Trophoblast cell (in vitro differentiated cells and primary cell): ENCODE measurements at regions not wholly inside any gene's neighbourhood (a gene's known extent, or its start where the extent isn't known, plus 50 kb on each side); places are given as distances from the start of the nearest gene placed in this dataset.

ENCODE experiments used
- DNase-seq, 2 donors: peaks; one replicate each; pipeline ENCODE4 v3.0.0-alpha.2; 2016
- H2AFZ ChIP-seq: 2 replicates; pipeline ENCODE4 v1.6.1; 2013; ENCODE audit warnings: low read length, moderate library complexity, mild to moderate bottlenecking; ENCODE audit not compliant: insufficient read depth, poor library complexity
- H2AK5ac ChIP-seq: 2 replicates; pipeline ENCODE4 v1.6.1; 2013; ENCODE audit warnings: mild to moderate bottlenecking, low read length
- H2BK120ac ChIP-seq: 2 replicates; pipeline ENCODE4 v1.6.1; 2013; ENCODE audit warnings: low read length, mild to moderate bottlenecking, moderate library complexity; ENCODE audit not compliant: insufficient read depth, poor library complexity
- H2BK12ac ChIP-seq: 2 replicates; pipeline ENCODE4 v1.6.1; 2013; ENCODE audit warnings: mild to moderate bottlenecking, low read length, moderate library complexity
- H2BK5ac ChIP-seq: 2 replicates; pipeline ENCODE4 v1.6.1; 2013; ENCODE audit warnings: low read length, low read depth, moderate library complexity, mild to moderate bottlenecking; ENCODE audit not compliant: poor library complexity
- H3K14ac ChIP-seq: 2 replicates; pipeline ENCODE4 v1.6.1; 2013; ENCODE audit warnings: mild to moderate bottlenecking, low read length
- H3K18ac ChIP-seq: 2 replicates; pipeline ENCODE4 v1.6.1; 2013; ENCODE audit warnings: mild to moderate bottlenecking, low read length
- H3K23ac ChIP-seq: 2 replicates; pipeline ENCODE4 v1.6.1; 2013; ENCODE audit warnings: low read length
- H3K27ac ChIP-seq: 2 replicates; pipeline ENCODE4 v1.5.1; 2013; ENCODE audit warnings: low read depth, mild to moderate bottlenecking, inconsistent platforms, low read length, moderate library complexity
- H3K27me3 ChIP-seq: 2 replicates; pipeline ENCODE4 v1.6.1; 2013; ENCODE audit warnings: inconsistent platforms, mild to moderate bottlenecking, low read length, moderate library complexity; ENCODE audit not compliant: insufficient read depth
- H3K36me3 ChIP-seq, 2 experiments: 1 replicate in 1 of 2; 2 replicates in 1 of 2; pipeline ENCODE4 v1.6.1; 2013; ENCODE audit warnings: low read length in 2 of 2, mild to moderate bottlenecking in 2 of 2, moderate library complexity in 1 of 2; ENCODE audit not compliant: insufficient read depth in 2 of 2, control insufficient read depth in 1 of 2
- H3K4ac ChIP-seq: 2 replicates; pipeline ENCODE4 v1.6.1; 2013; ENCODE audit warnings: low read depth, mild to moderate bottlenecking, low read length, moderate library complexity
- H3K4me1 ChIP-seq, 2 experiments: 1 replicate in 1 of 2; 2 replicates in 1 of 2; pipeline ENCODE4 v1.6.1; 2013; ENCODE audit warnings: low read length in 2 of 2, mild to moderate bottlenecking in 2 of 2, moderate library complexity in 1 of 2; ENCODE audit not compliant: insufficient read depth in 2 of 2, control insufficient read depth in 1 of 2
- H3K4me2 ChIP-seq: 2 replicates; pipeline ENCODE4 v1.6.1; 2013; ENCODE audit warnings: inconsistent platforms, mild to moderate bottlenecking, low read length, moderate library complexity
- H3K4me3 ChIP-seq: 2 replicates; pipeline ENCODE4 v1.5.1; 2013; ENCODE audit warnings: mild to moderate bottlenecking, low read depth, low read length, inconsistent platforms
- H3K79me1 ChIP-seq: one replicate; pipeline ENCODE4 v1.6.1; 2013; ENCODE audit warnings: low read length
- H3K79me2 ChIP-seq: 2 replicates; pipeline ENCODE4 v1.6.1; 2013; ENCODE audit warnings: low read length, mild to moderate bottlenecking; ENCODE audit not compliant: control insufficient read depth, insufficient read depth, poor library complexity
- H3K9ac ChIP-seq: 2 replicates; pipeline ENCODE4 v1.6.1; 2013; ENCODE audit warnings: mild to moderate bottlenecking, low read length
- H3K9me3 ChIP-seq: 2 replicates; pipeline ENCODE4 v1.6.1; 2013; ENCODE audit warnings: low read depth, mild to moderate bottlenecking, control low read depth, inconsistent platforms, low read length; ENCODE audit not compliant: insufficient read depth
- H4K12ac ChIP-seq: 2 replicates; pipeline ENCODE4 v1.6.1; 2013; ENCODE audit warnings: low read depth, mild to moderate bottlenecking, low read length, moderate library complexity
- H4K8ac ChIP-seq: 2 replicates; pipeline ENCODE4 v1.6.1; 2013; ENCODE audit warnings: low read depth, mild to moderate bottlenecking, low read length, moderate library complexity
- H4K91ac ChIP-seq: one replicate; pipeline ENCODE4 v1.6.1; 2013; ENCODE audit warnings: low read depth, mild to moderate bottlenecking, low read length, moderate library complexity
- WGBS: extraction: QIAGEN DNeasy Blood & Tissue Kit; methylation state at CpG from one replicate; pipeline ENCODE4 v1.1.7; 2013; ENCODE audit warnings: missing lambda C conversion rate; ENCODE audit not compliant: insufficient read length, insufficient coverage; ENCODE audit errors: extremely low coverage; 5-methylcytosine and 5-hydroxymethylcytosine counted together

GRCh38 chr2:219769090-219769910, 141.9 kb downstream of the SLC4A3 start:
- H3K79me1 ChIP-seq = no peaks in the 10 kb centered on the region
- WGBS = no CpG with 5 or more reads among the region's 16 CpGs
- no peak overlapping the region for H4K8ac ChIP-seq

DNA sequence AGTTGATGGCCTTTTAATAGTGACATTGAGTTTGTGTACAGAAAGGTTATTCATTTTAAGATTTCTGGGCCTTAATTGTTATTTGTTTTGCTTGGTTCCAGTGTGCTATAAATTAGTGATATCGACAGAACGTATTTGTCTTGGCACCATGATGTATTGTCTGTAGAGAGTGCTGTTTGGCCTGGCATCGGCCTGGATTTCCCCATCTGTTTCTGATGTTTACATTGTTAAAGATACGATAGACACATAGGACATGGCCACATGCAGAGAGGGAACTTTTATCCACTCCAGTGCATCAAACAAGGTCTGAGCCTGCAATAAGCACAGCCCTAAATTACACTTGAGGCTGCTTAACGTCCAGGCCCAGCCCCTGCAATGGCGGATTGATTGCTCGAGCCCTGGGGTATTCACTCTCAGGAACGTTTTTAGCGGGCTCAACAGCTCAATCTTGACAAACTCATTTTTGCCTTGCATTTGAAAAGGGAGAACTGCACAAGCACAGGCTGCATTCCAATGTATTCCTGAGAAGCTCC, 144.7 kb downstream of the SLC4A3 start:
- Histone ChIP-seq H3K27me3 (no peaks in the 10 kb centered on the region), H3K4me1 (peaks cover 0 to 6% of the 10 kb centered on the region in 2 experiments)
- no CpG with 5 or more reads among the region's 9 CpGs for WGBS

More at GRCh38 chr2:219769090-219769910, 141.9 kb downstream of the SLC4A3 start:
- DNase-seq = no peak
- H4K12ac ChIP-seq = no peak overlapping the region
- H3K23ac ChIP-seq = no peak overlapping the region
- H3K9ac ChIP-seq = no peak overlapping the region
- H2BK5ac ChIP-seq = no peak overlapping the region
- H3K9me3 ChIP-seq = no peaks in the 10 kb centered on the region
- no peak overlapping the region for H3K14ac ChIP-seq
- no peak overlapping the region for H2AFZ ChIP-seq
- H3K79me2 ChIP-seq = no peaks in the 10 kb centered on the region
- no peak overlapping the region for H3K18ac ChIP-seq
- no peak overlapping the region for H3K4me3 ChIP-seq
- no peak overlapping the region for H3K27ac ChIP-seq
- H3K4ac ChIP-seq = no peak overlapping the region
- no peak overlapping the region for H3K4me2 ChIP-seq
- no peak overlapping the region for H2AK5ac ChIP-seq
- H3K36me3 ChIP-seq = no peaks in the 10 kb centered on the region
- H3K4me1 ChIP-seq = peaks cover 0 to 6% of the 10 kb centered on the region in 2 experiments
- H3K27me3 ChIP-seq = no peaks in the 10 kb centered on the region
- no peak overlapping the region for H2BK12ac ChIP-seq
- H4K91ac ChIP-seq = no peak overlapping the region
- H2BK120ac ChIP-seq = no peak overlapping the region

DNA sequence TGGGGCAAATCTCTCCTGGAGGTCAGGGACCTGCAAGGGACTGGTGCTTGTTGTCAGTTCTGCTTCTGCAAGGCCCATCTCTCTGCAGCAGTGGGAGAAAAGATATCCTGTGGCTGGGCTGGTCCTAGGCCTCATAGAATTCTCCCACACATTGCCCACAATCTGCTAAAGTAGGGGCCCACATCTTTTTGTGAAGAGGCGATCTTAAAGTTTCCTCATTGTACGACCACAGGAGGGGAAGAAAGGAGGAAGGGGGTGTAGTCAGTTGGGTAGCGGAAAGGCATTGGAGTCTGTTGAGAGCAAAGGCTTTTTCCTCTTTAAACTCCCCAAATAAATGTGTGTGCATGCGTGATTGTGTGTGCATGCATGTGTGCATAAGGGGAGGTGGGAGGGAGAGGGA, 145.3 kb downstream of the SLC4A3 start:
- no CpG with 5 or more reads among the region's 4 CpGs for WGBS
- H2BK12ac ChIP-seq = no peak overlapping the region
- H4K12ac ChIP-seq = no peak overlapping the region
- H3K23ac ChIP-seq = no peak overlapping the region
- H2AK5ac ChIP-seq = no peak overlapping the region
- H3K18ac ChIP-seq = no peak overlapping the region
- H3K79me2 ChIP-seq = no peaks in the 10 kb centered on the region
- H2BK120ac ChIP-seq = no peak overlapping the region
- no peak overlapping the region for H3K27ac ChIP-seq
- H3K9ac ChIP-seq = no peak overlapping the region
- H4K8ac ChIP-seq = no peak overlapping the region
- no peaks in the 10 kb centered on the region for H3K9me3 ChIP-seq
- no peaks in the 10 kb centered on the region for H3K79me1 ChIP-seq
- H3K4me1 ChIP-seq = peaks cover 0 to 6% of the 10 kb centered on the region in 2 experiments
- no peak for DNase-seq
- no peak overlapping the region for H3K4me3 ChIP-seq
- H4K91ac ChIP-seq = no peak overlapping the region
- no peak overlapping the region for H3K4me2 ChIP-seq
- H3K14ac ChIP-seq = no peak overlapping the region
- no peak overlapping the region for H2BK5ac ChIP-seq
- no peaks in the 10 kb centered on the region for H3K36me3 ChIP-seq
- no peak overlapping the region for H3K4ac ChIP-seq
- H2AFZ ChIP-seq = no peak overlapping the region
- no peaks in the 10 kb centered on the region for H3K27me3 ChIP-seq

More for the DNA sequence above, 144.7 kb downstream of the SLC4A3 start:
- no peak overlapping the region for H4K12ac ChIP-seq
- H2BK120ac ChIP-seq = no peak overlapping the region
- no peak overlapping the region for H3K14ac ChIP-seq
- H3K27ac ChIP-seq = no peak overlapping the region
- H3K79me1 ChIP-seq = no peaks in the 10 kb centered on the region
- H3K36me3 ChIP-seq = no peaks in the 10 kb centered on the region
- H3K4me2 ChIP-seq = no peak overlapping the region
- H3K79me2 ChIP-seq = no peaks in the 10 kb centered on the region
- H3K4me3 ChIP-seq = no peak overlapping the region
- H2AK5ac ChIP-seq = no peak overlapping the region
- H4K8ac ChIP-seq = no peak overlapping the region
- H2AFZ ChIP-seq = no peak overlapping the region
- no peak overlapping the region for H3K4ac ChIP-seq
- H3K18ac ChIP-seq = no peak overlapping the region
- no peak overlapping the region for H3K9ac ChIP-seq
- no peak overlapping the region for H4K91ac ChIP-seq
- no peaks in the 10 kb centered on the region for H3K9me3 ChIP-seq
- no peak overlapping the region for H2BK12ac ChIP-seq
- no peak overlapping the region for H3K23ac ChIP-seq
- no peak for DNase-seq
- no peak overlapping the region for H2BK5ac ChIP-seq

DNA sequence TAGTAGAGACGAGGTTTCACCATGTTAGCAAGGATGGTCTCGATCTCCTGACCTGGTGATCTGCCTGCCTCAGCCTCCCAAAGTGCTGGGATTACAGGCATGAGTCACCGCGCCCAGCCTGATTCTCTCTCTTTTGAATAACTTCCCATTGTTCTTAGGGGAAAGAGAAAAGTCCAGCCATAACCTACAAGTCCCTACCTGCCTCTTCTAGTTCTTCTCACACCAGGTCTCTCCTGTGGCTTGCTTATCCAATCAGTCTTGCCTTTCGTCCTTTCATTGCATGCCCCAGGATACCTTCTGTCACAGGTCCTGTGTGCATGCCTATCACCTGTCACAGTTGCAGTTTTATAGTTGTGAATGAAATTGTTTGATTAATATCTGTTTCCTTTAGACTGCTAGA, 148.1 kb downstream of the SLC4A3 start:
- no peak overlapping the region for H3K27ac ChIP-seq
- DNase-seq = no peak
- H3K4ac ChIP-seq = no peak overlapping the region
- H3K14ac ChIP-seq = no peak overlapping the region
- H4K12ac ChIP-seq = no peak overlapping the region
- no peak overlapping the region for H3K9ac ChIP-seq
- no peak overlapping the region for H2BK12ac ChIP-seq
- H3K79me2 ChIP-seq = no peaks in the 10 kb centered on the region
- H3K4me3 ChIP-seq = no peak overlapping the region
- no peak overlapping the region for H3K4me2 ChIP-seq
- H2BK5ac ChIP-seq = no peak overlapping the region
- H2BK120ac ChIP-seq = no peak overlapping the region
- no peak overlapping the region for H2AK5ac ChIP-seq
- H3K9me3 ChIP-seq = no peaks in the 10 kb centered on the region
- no CpG with 5 or more reads among the region's 5 CpGs for WGBS
- no peak overlapping the region for H4K8ac ChIP-seq
- H3K23ac ChIP-seq = no peak overlapping the region
- H2AFZ ChIP-seq = no peak overlapping the region
- no peak overlapping the region for H3K18ac ChIP-seq
- H3K79me1 ChIP-seq = no peaks in the 10 kb centered on the region
- no peak overlapping the region for H4K91ac ChIP-seq
- H3K4me1 ChIP-seq = peaks cover 0 to 6% of the 10 kb centered on the region in 2 experiments
- H3K27me3 ChIP-seq = no peaks in the 10 kb centered on the region
- no peaks in the 10 kb centered on the region for H3K36me3 ChIP-seq
